SK-N-SH treated with all-trans-retinoic acid at 6 μM for 48 hours (cell line): ENCODE measurements at regions not wholly inside any gene's neighbourhood (a gene's known extent, or its start where the extent isn't known, plus 50 kb on each side); places are given as distances from the start of the nearest gene placed in this dataset.

Experiments
- BACH2 ChIP-seq: fragments of 250-450 bp; sonication (Bioruptor Pico); IDR thresholded peaks from 2 replicates; pipeline ENCODE4 v1.9.0; 2021; ENCODE audit warnings: mild to moderate bottlenecking, borderline replicate concordance
- CSDC2 ChIP-seq: fragments of 250-450 bp; sonication (Bioruptor Pico); IDR thresholded peaks from 2 replicates; pipeline ENCODE4 v1.5.0; 2020; ENCODE audit warnings: mild to moderate bottlenecking, moderate library complexity
- ISL1 ChIP-seq: fragments of 250-450 bp; sonication (Bioruptor Pico); IDR thresholded peaks from 2 replicates; pipeline ENCODE4 v2.1.2; 2022; ENCODE audit warnings: mild to moderate bottlenecking, moderate library complexity
- RARB ChIP-seq: fragments of 250-450 bp; sonication (Bioruptor Pico); IDR thresholded peaks from 2 replicates; pipeline ENCODE4 v1.8.0; 2021; ENCODE audit warnings: mild to moderate bottlenecking, moderate library complexity
- ZFP30 ChIP-seq: fragments of 450-650 bp; formaldehyde crosslinking; IDR thresholded peaks from 2 replicates; pipeline ENCODE4 v1.5.0; 2022; ENCODE audit warnings: mild to moderate bottlenecking, moderate library complexity
- ZNF70 ChIP-seq: fragments of 450-650 bp; formaldehyde crosslinking; IDR thresholded peaks from 2 replicates; pipeline ENCODE4 v1.5.0; 2020; ENCODE audit warnings: mild to moderate bottlenecking, moderate library complexity

DNA sequence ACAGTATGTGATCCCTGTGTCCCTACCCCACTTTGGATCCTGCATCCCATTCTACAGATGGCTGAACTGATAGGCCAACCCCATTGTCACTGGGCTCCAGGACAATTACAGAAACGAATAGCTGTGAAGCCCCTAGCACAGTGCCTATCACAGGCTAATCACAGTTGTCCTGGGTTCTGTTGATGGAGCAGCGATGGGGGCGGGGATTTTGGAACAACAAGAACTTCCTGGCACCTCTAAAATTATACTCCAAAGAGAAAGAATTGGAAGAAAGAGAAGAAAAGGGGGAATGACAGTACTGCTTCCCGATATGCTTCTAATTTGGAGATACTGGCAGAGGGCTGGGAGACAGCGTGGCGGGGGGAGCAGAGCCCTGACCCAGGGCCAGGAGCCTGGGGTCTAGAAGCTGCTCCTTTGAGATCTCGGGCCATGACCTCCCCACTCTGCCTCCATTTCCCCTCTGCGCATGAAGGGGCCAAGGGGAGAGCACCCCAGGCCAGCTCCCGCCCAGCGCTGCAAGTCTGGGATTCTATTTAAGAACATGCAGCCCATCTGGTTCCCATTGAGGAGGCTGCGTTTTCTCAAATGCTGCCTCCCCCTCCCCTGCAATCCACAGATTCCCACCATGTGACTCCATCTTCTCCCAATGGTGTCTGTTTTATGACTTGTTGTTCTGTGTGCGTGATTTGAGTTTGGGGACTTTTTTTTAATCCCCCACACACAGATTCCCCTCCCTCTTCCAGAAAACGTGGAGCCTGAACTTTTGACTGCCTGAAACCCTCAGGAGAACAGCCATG lies 202.7 kb downstream of the CYP26B1 start:
- no peak for TF ChIP-seq BACH2 (CRISPR knock-in tag)
- no peak for TF ChIP-seq ZFP30
- no peak for TF ChIP-seq CSDC2 (CRISPR knock-in tag)
- TF ChIP-seq RARB (CRISPR knock-in tag), result no peak
- no peak for TF ChIP-seq ZNF70 (CRISPR knock-in tag)
- no peak for TF ChIP-seq ISL1 (CRISPR knock-in tag)
